ENCODE measurements at regions not wholly inside any gene's neighbourhood (a gene's known extent, or its start where the extent isn't known, plus 50 kb on each side); places are given as distances from the start of the nearest gene placed in this dataset.

GRCh38 chr1:220356981-220357850 is 85.0 kb upstream of the RAB3GAP2 start:
- no peak for DNase-seq (ENCODE audit: low spot score)
- TF ChIP-seq CTCF (IDR thresholded peaks at IDR 0.05; ENCODE audit: extremely low read depth, insufficient read depth, missing control alignments): no peak
- in situ Hi-C loops (cut with MboI; ENCODE audit: low pct_unique_long_range_greater_than_20kb, low sequenced_read_pairs, unreplicated experiment): no loop called here

GRCh38 chr1:220353229-220354012 is 81.2 kb upstream of the RAB3GAP2 start:
- in situ Hi-C loops (cut with MboI; ENCODE audit: low pct_unique_long_range_greater_than_20kb, low sequenced_read_pairs, unreplicated experiment): no loop called here
- no peak for DNase-seq (ENCODE audit: low spot score)
- no peak for TF ChIP-seq CTCF (IDR thresholded peaks at IDR 0.05; ENCODE audit: extremely low read depth, insufficient read depth, missing control alignments)

DNA sequence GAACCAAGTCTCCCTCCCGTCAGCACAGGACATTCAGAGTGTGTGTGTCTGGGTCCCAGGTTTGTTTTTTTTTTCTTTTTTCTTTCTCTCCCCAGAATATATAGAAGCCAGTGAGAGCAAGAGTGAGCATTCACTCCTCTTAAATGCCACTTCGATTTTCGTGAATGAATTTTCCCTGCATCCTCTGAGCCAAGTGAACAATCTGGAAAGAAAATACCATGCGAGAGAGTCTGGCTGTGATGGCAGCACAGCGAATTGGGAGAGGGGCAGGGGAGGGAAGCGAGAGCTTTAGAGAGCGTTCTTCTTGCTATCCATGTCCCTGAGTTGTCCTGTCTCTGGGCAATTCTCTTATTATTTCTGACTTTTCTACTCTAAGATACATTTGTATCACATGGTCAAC is 76.0 kb upstream of the RAB3GAP2 start:
- DNase-seq (ENCODE audit: low spot score): no peak
- in situ Hi-C loops (cut with MboI; ENCODE audit: low pct_unique_long_range_greater_than_20kb, low sequenced_read_pairs, unreplicated experiment): no loop called here
- TF ChIP-seq CTCF (IDR thresholded peaks at IDR 0.05; ENCODE audit: extremely low read depth, insufficient read depth, missing control alignments): no peak

DNA sequence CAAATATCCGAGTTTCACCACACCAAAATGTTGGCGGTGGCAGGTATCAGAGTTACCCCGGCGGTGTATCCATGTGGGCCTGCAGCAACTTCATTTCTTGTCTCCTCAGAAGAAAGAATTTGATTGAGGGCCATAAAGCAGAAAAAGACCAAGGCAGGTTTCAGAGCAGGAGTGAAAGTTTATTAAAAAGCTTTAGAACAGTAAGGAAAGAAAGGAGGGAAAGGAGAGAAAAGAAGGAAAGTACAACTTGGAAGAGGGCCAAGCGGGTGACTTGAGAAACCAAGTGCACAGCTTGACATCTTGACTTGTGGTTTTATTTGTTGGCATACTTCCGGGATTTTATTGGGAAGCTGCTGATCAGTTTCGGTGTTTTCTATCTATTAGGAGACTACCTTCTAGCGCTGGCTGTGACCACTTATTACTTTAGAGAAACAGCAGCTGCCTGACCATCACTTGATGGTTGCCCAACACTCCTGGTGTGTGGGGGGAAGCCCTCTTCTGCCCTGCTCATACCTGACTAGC is 75.5 kb upstream of the RAB3GAP2 start:
- in situ Hi-C loops (cut with MboI; ENCODE audit: low pct_unique_long_range_greater_than_20kb, low sequenced_read_pairs, unreplicated experiment): no loop called here
- DNase-seq (ENCODE audit: low spot score): no peak
- no peak for TF ChIP-seq CTCF (IDR thresholded peaks at IDR 0.05; ENCODE audit: extremely low read depth, insufficient read depth, missing control alignments)

GRCh38 chr1:220344745-220345144 is 72.5 kb upstream of the RAB3GAP2 start:
- in situ Hi-C loops (cut with MboI; ENCODE audit: low pct_unique_long_range_greater_than_20kb, low sequenced_read_pairs, unreplicated experiment): no loop called here
- DNase-seq (ENCODE audit: low spot score): peak; percentile 26
- no peak for TF ChIP-seq CTCF (IDR thresholded peaks at IDR 0.05; ENCODE audit: extremely low read depth, insufficient read depth, missing control alignments)

GRCh38 chr1:220342853-220343252 is 70.6 kb upstream of the RAB3GAP2 start:
- in situ Hi-C loops (cut with MboI; ENCODE audit: low pct_unique_long_range_greater_than_20kb, low sequenced_read_pairs, unreplicated experiment): no loop called here
- DNase-seq (ENCODE audit: low spot score): no peak
- TF ChIP-seq CTCF (IDR thresholded peaks at IDR 0.05; ENCODE audit: extremely low read depth, insufficient read depth, missing control alignments): no peak
